GM12864 (cell line): ENCODE measurements at regions not wholly inside any gene's neighbourhood (a gene's known extent, or its start where the extent isn't known, plus 50 kb on each side); places are given as distances from the start of the nearest gene placed in this dataset.
"Not testable (repeated sequence)": the region's sequence is repeated elsewhere in the genome, so short reads cannot be mapped to it uniquely, and the experiment has no call there.

Source experiments
- DNase-seq: peaks from one replicate; pipeline ENCODE4 v3.0.0-alpha.2; 2011; ENCODE audit warnings: low read depth
- H3K4me3 ChIP-seq: 2 replicates; pipeline ENCODE4 v1.5.1; 2011; ENCODE audit warnings: mild to moderate bottlenecking, low read depth, low read length, control low read depth
- CTCF ChIP-seq: IDR thresholded peaks from 2 replicates; pipeline ENCODE4 v1.5.1; 2011; ENCODE audit warnings: low read depth, mild to moderate bottlenecking, moderate library complexity, low read length, control low read depth, inconsistent platforms; ENCODE audit errors: missing control alignments

- no peak for TF ChIP-seq CTCF
- H3K4me3 ChIP-seq, result no peak overlapping the region
- DNase-seq, result no peak
Measured at GRCh38 chr10:55793024-55793423, 568.0 kb downstream of the ZWINT start.

- not testable (repeated sequence) for DNase-seq, H3K4me3 ChIP-seq
Measured at GRCh38 chr10:55790276-55790675, 570.8 kb downstream of the ZWINT start.

GRCh38 chr10:55786461-55787050 is 574.5 kb downstream of the ZWINT start:
- H3K4me3 ChIP-seq, result no peak overlapping the region
- TF ChIP-seq CTCF, result no peak
- DNase-seq, result no peak

- DNase-seq, result no peak
- no peak for TF ChIP-seq CTCF
- H3K4me3 ChIP-seq, result no peak overlapping the region
Measured at GRCh38 chr10:55782181-55782580, 578.9 kb downstream of the ZWINT start.

- H3K4me3 ChIP-seq, result no peak overlapping the region
- TF ChIP-seq CTCF, result no peak
- no peak for DNase-seq
Measured at GRCh38 chr10:55766212-55766611, 594.8 kb downstream of the ZWINT start.

GRCh38 chr10:55750458-55750857 is 610.6 kb downstream of the ZWINT start:
- no peak for TF ChIP-seq CTCF
- DNase-seq, result no peak
- no peak overlapping the region for H3K4me3 ChIP-seq

- no peak overlapping the region for H3K4me3 ChIP-seq
- TF ChIP-seq CTCF, result no peak
- no peak for DNase-seq
Measured at GRCh38 chr10:55747244-55747643, 613.8 kb downstream of the ZWINT start.
